Esophagus squamous epithelium (tissue), 4 donors: ENCODE measurements at regions not wholly inside any gene's neighbourhood (a gene's known extent, or its start where the extent isn't known, plus 50 kb on each side); places are given as distances from the start of the nearest gene placed in this dataset.

Experiments
- POLR2A ChIP-seq, 4 donors: fragments of 450-650 bp; IDR thresholded peaks; one replicate each; pipeline ENCODE4 v1.6.1; 2017; ENCODE audit warnings: antibody characterized with exemption in 4 of 4, mild to moderate bottlenecking in 4 of 4, moderate library complexity in 3 of 4
- TF ChIP-seq, protein P1 (sequence below), 6 experiments: fragments of 450-650 bp in 4 of 6; fragments of 200-600 bp in 2 of 6; sonication (generic) in 2 of 6; IDR thresholded peaks; one replicate each; pipeline ENCODE4 v1.5.1; 2016 to 2019; ENCODE audit warnings: antibody characterized with exemption in 6 of 6, mild to moderate bottlenecking in 4 of 6, moderate library complexity in 4 of 6

DNA sequence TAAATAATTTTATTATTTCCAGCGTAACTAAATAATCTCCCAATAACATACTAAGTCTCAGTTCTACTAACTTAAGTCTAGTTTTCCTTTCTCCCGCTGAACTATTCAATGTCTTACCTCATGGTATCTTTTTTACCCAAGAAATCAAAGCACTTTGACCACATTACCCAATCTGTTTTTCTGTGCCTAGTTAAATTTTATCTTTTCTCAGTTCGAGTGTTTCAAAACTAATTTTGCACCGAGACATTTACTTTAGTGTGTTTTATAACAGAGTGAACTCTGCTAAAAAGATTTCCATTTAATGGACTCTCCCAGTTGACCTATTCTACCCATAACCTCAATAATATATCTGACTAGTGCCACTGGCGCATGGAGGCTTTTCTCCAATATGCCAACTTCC, 67.6 kb upstream of the IRF2 start:
- TF ChIP-seq, protein P1, sequence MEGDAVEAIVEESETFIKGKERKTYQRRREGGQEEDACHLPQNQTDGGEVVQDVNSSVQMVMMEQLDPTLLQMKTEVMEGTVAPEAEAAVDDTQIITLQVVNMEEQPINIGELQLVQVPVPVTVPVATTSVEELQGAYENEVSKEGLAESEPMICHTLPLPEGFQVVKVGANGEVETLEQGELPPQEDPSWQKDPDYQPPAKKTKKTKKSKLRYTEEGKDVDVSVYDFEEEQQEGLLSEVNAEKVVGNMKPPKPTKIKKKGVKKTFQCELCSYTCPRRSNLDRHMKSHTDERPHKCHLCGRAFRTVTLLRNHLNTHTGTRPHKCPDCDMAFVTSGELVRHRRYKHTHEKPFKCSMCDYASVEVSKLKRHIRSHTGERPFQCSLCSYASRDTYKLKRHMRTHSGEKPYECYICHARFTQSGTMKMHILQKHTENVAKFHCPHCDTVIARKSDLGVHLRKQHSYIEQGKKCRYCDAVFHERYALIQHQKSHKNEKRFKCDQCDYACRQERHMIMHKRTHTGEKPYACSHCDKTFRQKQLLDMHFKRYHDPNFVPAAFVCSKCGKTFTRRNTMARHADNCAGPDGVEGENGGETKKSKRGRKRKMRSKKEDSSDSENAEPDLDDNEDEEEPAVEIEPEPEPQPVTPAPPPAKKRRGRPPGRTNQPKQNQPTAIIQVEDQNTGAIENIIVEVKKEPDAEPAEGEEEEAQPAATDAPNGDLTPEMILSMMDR (IDR thresholded peaks at IDR 0.05) = no peak
- no peak for TF ChIP-seq POLR2A (IDR thresholded peaks at IDR 0.05)
